HepG2 (cell line): ENCODE measurements at regions not wholly inside any gene's neighbourhood (a gene's known extent, or its start where the extent isn't known, plus 50 kb on each side); places are given as distances from the start of the nearest gene placed in this dataset.
A peak's percentile ranks its signal among the peaks of the same experiment; 100 is the strongest.

ENCODE experiments used
- ATAC-seq: fragments of 200-7000 bp; cut with Tn5 transposase; 3 replicates; pipeline ENCODE4 v1.9.1; 2020; ENCODE audit warnings: mild to moderate bottlenecking, moderate library complexity
- BruUV-seq: library from RNA; stranded (reverse); fragments of 400-500 nt; replicated peaks from 2 replicates; lab custom pipeline; 2021; lab: Mats Ljungman, UMichigan
- CTCF ChIA-PET: fragments of 300-600 bp; formaldehyde crosslinking; extraction: SDS; loops from one replicate; lab custom pipeline; 2021; ENCODE audit warnings: low total read pairs, inconsistent platforms, low intra/inter-chr PET ratio; lab: Yijun Ruan, JAX
- POLR2A ChIA-PET: fragments of 350-600 bp; sonication (Branson Sonifier 250); formaldehyde crosslinking; loops from one replicate; lab custom pipeline; 2020; ENCODE audit warnings: antibody characterized with exemption, inconsistent platforms; lab: Yijun Ruan, JAX
- DNase-seq: peaks from one replicate; pipeline ENCODE4 v3.0.0-alpha.2; 2015; ENCODE audit warnings: low spot score
- FAIRE-seq: peaks from 3 replicates; lab custom pipeline; 2011; peaks lifted over from hg19 to GRCh38; lab: Jason Lieb, UNC
- H2AFZ ChIP-seq: one replicate; pipeline ENCODE4 v1.6.1; 2011; ENCODE audit warnings: low read length, inconsistent platforms
- H3K27ac ChIP-seq: fragments of 300-600 bp; 3 replicates; pipeline ENCODE4 v1.8.0; 2011; ENCODE audit warnings: mixed run types, mild to moderate bottlenecking, mixed read lengths, low read length, inconsistent platforms; ENCODE audit not compliant: insufficient read depth; ENCODE audit errors: extremely low read length
- H3K27me3 ChIP-seq, 2 experiments: fragments of 200-600 bp in 1 of 2; 2 replicates in 1 of 2; 3 replicates in 1 of 2; pipeline versions ENCODE4 v1.6.0 to v1.8.0; 2011; ENCODE audit warnings: low read length in 2 of 2, mild to moderate bottlenecking in 2 of 2, moderate library complexity in 2 of 2, inconsistent platforms in 1 of 2; ENCODE audit not compliant: insufficient read depth in 2 of 2, control insufficient read depth in 1 of 2
- H3K36me3 ChIP-seq, 2 experiments: fragments of 200-600 bp in 1 of 2; replicated peaks in 1 of 2; 2 replicates in 1 of 2; 3 replicates in 1 of 2; pipeline versions ENCODE4 v1.5.1 to v1.8.0; 2011; ENCODE audit warnings: low read length in 2 of 2, inconsistent platforms in 1 of 2; ENCODE audit not compliant: insufficient read depth in 2 of 2, control insufficient read depth in 1 of 2
- H3K4me1 ChIP-seq: 2 replicates; pipeline ENCODE4 v1.5.1; 2012; ENCODE audit warnings: low read length, inconsistent platforms; ENCODE audit not compliant: insufficient read depth
- H3K4me2 ChIP-seq: 2 replicates; pipeline ENCODE4 v1.6.0; 2011; ENCODE audit warnings: low read depth, low read length, inconsistent platforms
- H3K4me3 ChIP-seq, 3 experiments: fragments of 200-600 bp in 1 of 3; sonication (generic), shearing (Covaris generic) in 1 of 3; replicated peaks in 1 of 3; 2 replicates each; pipeline ENCODE4 v1.5.1; 2011 to 2016; ENCODE audit warnings: low read length in 3 of 3, inconsistent platforms in 2 of 3, low read depth in 2 of 3, mild to moderate bottlenecking in 2 of 3, control low read depth in 1 of 3, mixed read lengths in 1 of 3; ENCODE audit not compliant: insufficient read depth in 1 of 3
- H3K79me2 ChIP-seq: one replicate; pipeline ENCODE4 v1.6.1; 2011; ENCODE audit warnings: low read length, inconsistent platforms; ENCODE audit not compliant: insufficient read depth
- H3K9ac ChIP-seq: 2 replicates; pipeline ENCODE4 v1.6.0; 2011; ENCODE audit warnings: mild to moderate bottlenecking, low read depth, low read length, inconsistent platforms; ENCODE audit not compliant: insufficient read depth
- H3K9me3 ChIP-seq: 2 replicates; pipeline ENCODE4 v1.5.1; 2012; ENCODE audit warnings: mild to moderate bottlenecking, low read length
- H4K20me1 ChIP-seq: 2 replicates; pipeline ENCODE4 v1.6.0; 2011; ENCODE audit warnings: inconsistent platforms, mild to moderate bottlenecking, low read length, moderate library complexity; ENCODE audit not compliant: insufficient read depth
- BHLHE40 ChIP-seq: IDR thresholded peaks from 2 replicates; pipeline ENCODE4 v1.6.1; 2011; ENCODE audit warnings: low read length, improper control_type of control experiment
- CCAR2 ChIP-seq: fragments of 200-400 bp; formaldehyde crosslinking; optimal IDR thresholded peaks from 2 replicates; pipeline ENCODE3; 2018; ENCODE audit warnings: low read depth, mild to moderate bottlenecking, low read length, moderate library complexity
- KLF13 ChIP-seq: sonication (generic); formaldehyde crosslinking; IDR thresholded peaks from 2 replicates; pipeline ENCODE4 v1.4.0; 2020; ENCODE audit warnings: mild to moderate bottlenecking, missing genetic modification reagents
- MAFG ChIP-seq: sonication (generic); formaldehyde crosslinking; IDR thresholded peaks from 2 replicates; pipeline ENCODE4 v1.5.1; 2020; ENCODE audit warnings: mild to moderate bottlenecking, missing genetic modification reagents
- POGZ ChIP-seq: sonication (generic); formaldehyde crosslinking; IDR thresholded peaks from 2 replicates; pipeline ENCODE4 v1.4.0; 2020; ENCODE audit warnings: mild to moderate bottlenecking, missing genetic modification reagents
- RFXAP ChIP-seq: sonication (generic); formaldehyde crosslinking; IDR thresholded peaks from 2 replicates; pipeline ENCODE4 v1.4.0; 2020; ENCODE audit warnings: missing genetic modification reagents, borderline replicate concordance
- SOX13 ChIP-seq, 3 experiments: fragments of 450-650 bp in 1 of 3; sonication (generic) in 1 of 3; formaldehyde crosslinking in 1 of 3; IDR thresholded peaks in 2 of 3; conservative IDR thresholded peaks in 1 of 3; 2 replicates each; pipeline versions ENCODE4 v1.5.0 to v1.6.1; 2016 to 2020; ENCODE audit warnings: antibody characterized with exemption in 1 of 3, mild to moderate bottlenecking in 1 of 3, missing compliant biosample characterization in 1 of 3, missing genetic modification reagents in 1 of 3, moderate library complexity in 1 of 3
- TOPORS ChIP-seq: sonication (generic); formaldehyde crosslinking; IDR thresholded peaks from 2 replicates; pipeline ENCODE4 v1.8.0; 2023; ENCODE audit warnings: mild to moderate bottlenecking, missing genetic modification reagents
- ZFP41 ChIP-seq: sonication (generic); formaldehyde crosslinking; IDR thresholded peaks from 2 replicates; pipeline ENCODE4 v1.4.0; 2020; ENCODE audit warnings: mild to moderate bottlenecking, missing genetic modification reagents, borderline replicate concordance
- ZMYM4 ChIP-seq: sonication (generic); formaldehyde crosslinking; IDR thresholded peaks from 2 replicates; pipeline ENCODE4 v1.8.1; 2023; ENCODE audit warnings: mild to moderate bottlenecking, missing genetic modification reagents
- ZNF160 ChIP-seq: sonication (generic); formaldehyde crosslinking; IDR thresholded peaks from 2 replicates; pipeline ENCODE4 v1.8.0; 2022; ENCODE audit warnings: mild to moderate bottlenecking, inconsistent platforms, missing genetic modification reagents
- ZNF432 ChIP-seq: sonication (generic); formaldehyde crosslinking; IDR thresholded peaks from 2 replicates; pipeline ENCODE4 v1.5.0; 2020; ENCODE audit warnings: missing genetic modification reagents, mild to moderate bottlenecking, borderline replicate concordance
- ZNF547 ChIP-seq: sonication (generic); formaldehyde crosslinking; IDR thresholded peaks from 2 replicates; pipeline ENCODE4 v1.5.1; 2020; ENCODE audit warnings: mild to moderate bottlenecking, missing genetic modification reagents
- ZNF570 ChIP-seq: sonication (generic); formaldehyde crosslinking; IDR thresholded peaks from 2 replicates; pipeline ENCODE4 v1.4.0; 2020; ENCODE audit warnings: mild to moderate bottlenecking, missing genetic modification reagents, borderline replicate concordance
- ZNF672 ChIP-seq: sonication (generic); formaldehyde crosslinking; IDR thresholded peaks from 2 replicates; pipeline ENCODE4 v1.8.1; 2022; ENCODE audit warnings: missing genetic modification reagents
- ZNF7 ChIP-seq: IDR thresholded peaks from 2 replicates; pipeline ENCODE4 v1.6.1; 2016; ENCODE audit warnings: missing biosample characterization, missing genetic modification reagents
- ZNF782 ChIP-seq: sonication (generic); formaldehyde crosslinking; IDR thresholded peaks from 2 replicates; pipeline ENCODE4 v1.4.0; 2020; ENCODE audit warnings: missing genetic modification reagents, mild to moderate bottlenecking, borderline replicate concordance
- ZNF792 ChIP-seq: IDR thresholded peaks from 2 replicates; pipeline ENCODE4 v1.6.1; 2016
- WGBS: methylation state at CpG from one replicate; pipeline ENCODE4 v1.1.6; 2017; ENCODE audit warnings: low lambda C conversion rate; 5-methylcytosine and 5-hydroxymethylcytosine counted together
- in situ Hi-C: cut with HindIII; loops from 2 replicates; pipeline ENCODE4 v1.10.0; 2017; ENCODE audit warnings: low pct_unique_long_range_greater_than_20kb; ENCODE audit not compliant: extremely low pct_ligation_motif_present
- intact Hi-C: fragments of 100-400 bp; cut with micrococcal nuclease; formaldehyde crosslinking; loops from one replicate; pipeline ENCODE4 v1.10.0; 2022; ENCODE audit not compliant: unreplicated experiment

- no TSS peak for BruUV-seq
- POLR2A ChIA-PET, result no interaction called here
- H2AFZ ChIP-seq, result no peak overlapping the region
- CTCF ChIA-PET, result no interaction called here
- intact Hi-C loops, result no loop called here
- H3K4me1 ChIP-seq, result no peaks in the 10 kb centered on the region
- H3K9me3 ChIP-seq, result no peaks in the 10 kb centered on the region
- H3K27ac ChIP-seq, result no peak overlapping the region
- no peak overlapping the region for H3K9ac ChIP-seq
- H3K4me3 ChIP-seq, result no peak overlapping the region
- FAIRE-seq (no peak), ATAC-seq (peak; percentile 22; the same call in 1 of the 3 replicates), DNase-seq (no peak)
- H3K27me3 ChIP-seq, result peaks cover 5 to 25% of the 10 kb centered on the region in 2 experiments; a peak in 3 of 5 replicates
- in situ Hi-C loops, result no loop called here
- H3K36me3 ChIP-seq, result no peaks in the 10 kb centered on the region
- peak overlapping the region; percentile 18; the same call in 1 of the 2 replicates for H3K4me2 ChIP-seq
- H3K79me2 ChIP-seq, result no peaks in the 10 kb centered on the region
- WGBS, result 44% methylated on average over 18 of the region's 19 CpGs
- no peak for TF ChIP-seq MAFG (CRISPR knock-in tag)
- no peak for TF ChIP-seq ZNF160
- TF ChIP-seq ZNF547 (CRISPR knock-in tag), result no peak
- TF ChIP-seq POGZ (CRISPR knock-in tag), result no peak
- no peak for TF ChIP-seq ZFP41
- no peak for TF ChIP-seq ZNF432 (CRISPR knock-in tag)
- H4K20me1 ChIP-seq, result no peaks in the 10 kb centered on the region
These were observed 171.2 kb downstream of the LSM5 start for GRCh38 chr7:32319012-32319382.

DNA sequence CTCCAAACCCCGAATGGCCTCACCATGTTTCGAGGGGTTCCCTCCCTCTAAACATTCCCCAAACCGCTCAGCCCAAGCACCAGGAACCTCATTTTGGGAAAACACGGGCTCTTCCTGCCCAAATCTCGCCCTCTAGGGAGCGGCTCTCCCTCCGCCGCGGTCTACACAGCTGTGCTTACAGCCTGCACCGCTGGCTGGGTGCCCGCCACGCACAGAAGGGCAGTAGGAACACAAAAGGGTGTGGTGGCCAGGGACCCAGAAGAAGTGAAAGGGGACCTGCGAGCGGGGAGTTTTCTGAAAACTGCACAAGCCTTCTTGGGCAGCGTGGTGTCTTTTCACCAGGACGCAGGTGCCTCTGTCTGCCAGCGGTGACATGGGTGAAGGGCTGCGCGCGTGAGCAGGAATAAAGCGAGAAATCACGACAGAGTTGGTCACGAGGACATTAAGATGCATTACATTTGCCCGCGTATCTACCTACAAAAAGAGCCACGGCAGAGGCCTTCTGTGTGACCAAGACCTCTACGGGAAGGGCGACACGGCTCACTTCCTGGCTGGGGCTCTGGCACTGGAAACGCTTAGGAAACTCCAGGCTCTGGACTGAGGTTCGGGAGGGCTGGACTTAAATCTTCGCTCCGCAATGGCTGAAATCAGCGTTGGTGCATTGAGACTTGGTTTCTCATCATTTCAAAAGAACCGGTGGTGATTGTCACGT is 171.7 kb downstream of the LSM5 start:
- Histone ChIP-seq H3K79me2 (no peaks in the 10 kb centered on the region), H3K4me1 (no peaks in the 10 kb centered on the region), H3K9me3 (no peaks in the 10 kb centered on the region), H4K20me1 (no peaks in the 10 kb centered on the region), H3K4me3 (no peak overlapping the region), H3K36me3 (no peaks in the 10 kb centered on the region), H3K4me2 (peak overlapping the region; percentile 18; the same call in 1 of the 2 replicates), H3K27ac (no peak overlapping the region), H2AFZ (no peak overlapping the region), H3K27me3 (peaks cover 5 to 25% of the 10 kb centered on the region in 2 experiments; a peak in 3 of 5 replicates), H3K9ac (no peak overlapping the region)
- BruUV-seq, result no TSS peak
- FAIRE-seq (no peak), DNase-seq (no peak), ATAC-seq (peak; percentile 39; the same call in 2 of the 3 replicates)
- in situ Hi-C loops, result no loop called here
- CTCF ChIA-PET, result no interaction called here
- POLR2A ChIA-PET, result no interaction called here
- TF ChIP-seq CCAR2, result no peak
- no peak for TF ChIP-seq RFXAP
- no peak for TF ChIP-seq SOX13 (IDR thresholded peaks at IDR 0.05)
- TF ChIP-seq SOX13 (CRISPR knock-in tag; conservative IDR thresholded peaks at IDR 0.05 in 1 of 2, IDR thresholded peaks at IDR 0.05 in 1 of 2), result no peak
- TF ChIP-seq KLF13, result no peak
- TF ChIP-seq ZNF782 (CRISPR knock-in tag), result no peak
- no peak for TF ChIP-seq ZMYM4 (CRISPR knock-in tag)
- TF ChIP-seq TOPORS (CRISPR knock-in tag), result no peak
- no peak for TF ChIP-seq ZNF7 (CRISPR knock-in tag)
- TF ChIP-seq ZNF570 (CRISPR knock-in tag), result no peak
- TF ChIP-seq ZNF792 (CRISPR knock-in tag), result no peak
- no peak for TF ChIP-seq BHLHE40
- no peak for TF ChIP-seq ZNF672 (CRISPR knock-in tag)
- intact Hi-C loops, result no loop called here
- 15% methylated on average over 25 of the region's 36 CpGs for WGBS
